ENCODE measurements at regions not wholly inside any gene's neighbourhood (a gene's known extent, or its start where the extent isn't known, plus 50 kb on each side); places are given as distances from the start of the nearest gene placed in this dataset.

- DNase-seq = no peak
These were observed 53.5 kb upstream of the ID2 start for GRCh38 chr2:8628179-8628865.

- DNase-seq = no peak
These were observed 53.0 kb upstream of the ID2 start for GRCh38 chr2:8628866-8629209.

- DNase-seq = no peak
These were observed 52.5 kb upstream of the ID2 start for GRCh38 chr2:8629402-8629801.

- DNase-seq = no peak
These were observed 51.0 kb upstream of the ID2 start for GRCh38 chr2:8630676-8631464.

GRCh38 chr2:8631465-8632005 is 50.3 kb upstream of the ID2 start:
- DNase-seq = no peak

All from hematopoietic multipotent progenitor cell treated with erythropoietin and hydrocortisone succinate and interleukin-3 and kit ligand, for 6 days (in vitro differentiated cells).